ENCODE measurements at regions not wholly inside any gene's neighbourhood (a gene's known extent, or its start where the extent isn't known, plus 50 kb on each side); places are given as distances from the start of the nearest gene placed in this dataset.

GRCh38 chr5:144087576-144087975 is 82.9 kb downstream of the YIPF5 start:
- no peak for TF ChIP-seq POLR2A (IDR thresholded peaks at IDR 0.05)
- TF ChIP-seq EP300 (IDR thresholded peaks at IDR 0.05) = no peak
- no peak for TF ChIP-seq POLR2AphosphoS5 (IDR thresholded peaks at IDR 0.05)
- no peak for TF ChIP-seq CTCF (IDR thresholded peaks at IDR 0.05)
- Histone ChIP-seq H3K9me3 (no peaks in the 10 kb centered on the region), H3K4me1 (peaks cover 6% of the 10 kb centered on the region), H3K27ac (no peak overlapping the region), H3K36me3 (no peaks in the 10 kb centered on the region), H3K27me3 (no peaks in the 10 kb centered on the region), H3K4me3 (no peak overlapping the region)
- 97% methylated on average over 1 of the region's 1 CpG for WGBS
- no peak for DNase-seq (ENCODE audit: low spot score in 2 of 2)

GRCh38 chr5:144088206-144089064 is 82.0 kb downstream of the YIPF5 start:
- no peaks in the 10 kb centered on the region for H3K9me3 ChIP-seq
- TF ChIP-seq POLR2AphosphoS5 (IDR thresholded peaks at IDR 0.05) (no peak), POLR2A (IDR thresholded peaks at IDR 0.05) (no peak), EP300 (IDR thresholded peaks at IDR 0.05) (no peak), CTCF (IDR thresholded peaks at IDR 0.05) (no peak)
- peaks cover 6% of the 10 kb centered on the region for H3K4me1 ChIP-seq
- no peak for DNase-seq (ENCODE audit: low spot score in 2 of 2)
- H3K4me3 ChIP-seq = no peak overlapping the region
- H3K27me3 ChIP-seq = no peaks in the 10 kb centered on the region
- 58% methylated on average over 3 of the region's 3 CpGs for WGBS
- H3K27ac ChIP-seq = no peak overlapping the region
- no peaks in the 10 kb centered on the region for H3K36me3 ChIP-seq

- H3K4me1 ChIP-seq = peaks cover 6% of the 10 kb centered on the region
- no peak overlapping the region for H3K27ac ChIP-seq
- H3K4me3 ChIP-seq = no peak overlapping the region
- WGBS = 32% methylated on average over 2 of the region's 2 CpGs
- H3K27me3 ChIP-seq = no peaks in the 10 kb centered on the region
- no peaks in the 10 kb centered on the region for H3K9me3 ChIP-seq
- H3K36me3 ChIP-seq = no peaks in the 10 kb centered on the region
- no peak for DNase-seq (ENCODE audit: low spot score in 2 of 2)
- TF ChIP-seq CTCF (IDR thresholded peaks at IDR 0.05) (no peak), POLR2A (IDR thresholded peaks at IDR 0.05) (no peak), POLR2AphosphoS5 (IDR thresholded peaks at IDR 0.05) (no peak), EP300 (IDR thresholded peaks at IDR 0.05) (no peak)
Measured at GRCh38 chr5:144089401-144090021, 80.9 kb downstream of the YIPF5 start.

GRCh38 chr5:144092508-144092907 is 78.0 kb downstream of the YIPF5 start:
- H3K36me3 ChIP-seq = no peaks in the 10 kb centered on the region
- H3K27me3 ChIP-seq = no peaks in the 10 kb centered on the region
- H3K4me3 ChIP-seq = no peak overlapping the region
- no peaks in the 10 kb centered on the region for H3K9me3 ChIP-seq
- H3K4me1 ChIP-seq = peaks cover 6% of the 10 kb centered on the region
- no peak overlapping the region for H3K27ac ChIP-seq
- 96% methylated on average over 3 of the region's 3 CpGs for WGBS
- no peak for TF ChIP-seq POLR2AphosphoS5 (IDR thresholded peaks at IDR 0.05)
- TF ChIP-seq POLR2A (IDR thresholded peaks at IDR 0.05) = no peak
- TF ChIP-seq EP300 (IDR thresholded peaks at IDR 0.05) = no peak
- TF ChIP-seq CTCF (IDR thresholded peaks at IDR 0.05) = no peak
- DNase-seq (ENCODE audit: low spot score in 2 of 2) = no peak

- no peak overlapping the region for H3K27ac ChIP-seq
- H3K27me3 ChIP-seq = no peaks in the 10 kb centered on the region
- no peak for TF ChIP-seq EP300 (IDR thresholded peaks at IDR 0.05)
- TF ChIP-seq POLR2A (IDR thresholded peaks at IDR 0.05) = no peak
- TF ChIP-seq CTCF (IDR thresholded peaks at IDR 0.05) = no peak
- no peak for TF ChIP-seq POLR2AphosphoS5 (IDR thresholded peaks at IDR 0.05)
- 85% methylated on average over 3 of the region's 3 CpGs for WGBS
- no peaks in the 10 kb centered on the region for H3K9me3 ChIP-seq
- no peak for DNase-seq (ENCODE audit: low spot score in 2 of 2)
- no peak overlapping the region for H3K4me3 ChIP-seq
- no peaks in the 10 kb centered on the region for H3K36me3 ChIP-seq
- H3K4me1 ChIP-seq = peaks cover 6% of the 10 kb centered on the region
Measured at GRCh38 chr5:144093400-144093799, 77.1 kb downstream of the YIPF5 start.

Measured in suprapubic skin (tissue), 4 donors.